ENCODE measurements at regions not wholly inside any gene's neighbourhood (a gene's known extent, or its start where the extent isn't known, plus 50 kb on each side); places are given as distances from the start of the nearest gene placed in this dataset.

GRCh38 chr11:129503646-129504045 is 128.0 kb downstream of the BARX2 start:
- no peak for TF ChIP-seq CTCF (IDR thresholded peaks at IDR 0.05; ENCODE audit: low read depth, low read length)
- no peak for TF ChIP-seq POLR2A (IDR thresholded peaks at IDR 0.05; ENCODE audit: extremely low read depth, insufficient read length)
- H3K4me3 ChIP-seq (ENCODE audit: low read depth, low read length), result no peak overlapping the region
- no peak for DNase-seq (ENCODE audit: low read depth)

GRCh38 chr11:129505266-129505665 is 129.6 kb downstream of the BARX2 start:
- DNase-seq (ENCODE audit: low read depth), result no peak
- H3K4me3 ChIP-seq (ENCODE audit: low read depth, low read length), result no peak overlapping the region
- no peak for TF ChIP-seq POLR2A (IDR thresholded peaks at IDR 0.05; ENCODE audit: extremely low read depth, insufficient read length)
- no peak for TF ChIP-seq MAX (IDR thresholded peaks at IDR 0.05; ENCODE audit: low read depth, low read length)
- TF ChIP-seq MYC (IDR thresholded peaks at IDR 0.05; ENCODE audit: low read depth, low read length), result no peak
- TF ChIP-seq CTCF (IDR thresholded peaks at IDR 0.05; ENCODE audit: low read depth, low read length), result no peak

GRCh38 chr11:129508163-129508562 is 132.5 kb downstream of the BARX2 start:
- no peak for DNase-seq (ENCODE audit: low read depth)
- no peak for TF ChIP-seq CTCF (IDR thresholded peaks at IDR 0.05; ENCODE audit: low read depth, low read length)
- no peak for TF ChIP-seq POLR2A (IDR thresholded peaks at IDR 0.05; ENCODE audit: extremely low read depth, insufficient read length)
- no peak for TF ChIP-seq MAX (IDR thresholded peaks at IDR 0.05; ENCODE audit: low read depth, low read length)
- no peak for TF ChIP-seq MYC (IDR thresholded peaks at IDR 0.05; ENCODE audit: low read depth, low read length)

GRCh38 chr11:129528296-129528695 is 152.6 kb downstream of the BARX2 start:
- DNase-seq (ENCODE audit: low read depth), result no peak
- TF ChIP-seq POLR2A (IDR thresholded peaks at IDR 0.05; ENCODE audit: extremely low read depth, insufficient read length) (no peak), CTCF (IDR thresholded peaks at IDR 0.05; ENCODE audit: low read depth, low read length) (no peak), MAX (IDR thresholded peaks at IDR 0.05; ENCODE audit: low read depth, low read length) (no peak), MYC (IDR thresholded peaks at IDR 0.05; ENCODE audit: low read depth, low read length) (no peak)
- no peak overlapping the region for H3K4me3 ChIP-seq (ENCODE audit: low read depth, low read length)

More at GRCh38 chr11:129508163-129508562, 132.5 kb downstream of the BARX2 start:
- H3K4me3 ChIP-seq (ENCODE audit: low read depth, low read length), result no peak overlapping the region

GRCh38 chr11:129530154-129530895 is 154.7 kb downstream of the BARX2 start:
- no peak overlapping the region for H3K4me3 ChIP-seq (ENCODE audit: low read depth, low read length)
- DNase-seq (ENCODE audit: low read depth), result peak; percentile 12
- TF ChIP-seq POLR2A (IDR thresholded peaks at IDR 0.05; ENCODE audit: extremely low read depth, insufficient read length), result no peak
- TF ChIP-seq MYC (IDR thresholded peaks at IDR 0.05; ENCODE audit: low read depth, low read length), result no peak
- TF ChIP-seq CTCF (IDR thresholded peaks at IDR 0.05; ENCODE audit: low read depth, low read length), result no peak

- no peak overlapping the region for H3K4me3 ChIP-seq (ENCODE audit: low read depth, low read length)
- no peak for TF ChIP-seq CTCF (IDR thresholded peaks at IDR 0.05; ENCODE audit: low read depth, low read length)
- no peak for DNase-seq (ENCODE audit: low read depth)
These were observed 157.7 kb downstream of the BARX2 start for GRCh38 chr11:129533395-129533794.

Data from NB4 (cell line).